ENCODE measurements at regions not wholly inside any gene's neighbourhood (a gene's known extent, or its start where the extent isn't known, plus 50 kb on each side); places are given as distances from the start of the nearest gene placed in this dataset.
"Not testable (repeated sequence)": the region's sequence is repeated elsewhere in the genome, so short reads cannot be mapped to it uniquely, and the experiment has no call there.

- DNase-seq = no peak
Observed at GRCh38 chr10:124159153-124159552, 65.8 kb upstream of the CHST15 start.

DNA sequence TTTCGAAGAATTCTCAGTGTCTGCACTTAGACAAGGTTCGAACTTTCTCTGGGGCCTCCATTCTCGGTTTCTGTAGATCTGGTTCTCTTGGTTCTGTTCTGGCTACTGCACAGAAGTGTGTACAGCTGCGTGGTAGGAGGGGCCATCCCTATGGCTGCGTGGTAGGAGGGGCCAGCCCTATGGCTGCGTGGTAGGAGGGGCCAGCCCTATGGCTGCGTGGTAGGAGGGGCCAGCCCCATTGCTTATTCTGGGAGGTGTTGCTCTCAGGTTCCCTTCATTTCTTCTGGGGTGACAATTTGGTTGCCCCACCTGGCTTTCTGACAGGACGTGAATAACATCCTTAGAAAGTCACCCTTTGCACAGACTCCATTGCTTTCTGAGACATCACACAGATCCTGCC, 65.2 kb upstream of the CHST15 start:
- DNase-seq = no peak

GRCh38 chr10:124157271-124157681, 63.9 kb upstream of the CHST15 start:
- no peak for DNase-seq

DNA sequence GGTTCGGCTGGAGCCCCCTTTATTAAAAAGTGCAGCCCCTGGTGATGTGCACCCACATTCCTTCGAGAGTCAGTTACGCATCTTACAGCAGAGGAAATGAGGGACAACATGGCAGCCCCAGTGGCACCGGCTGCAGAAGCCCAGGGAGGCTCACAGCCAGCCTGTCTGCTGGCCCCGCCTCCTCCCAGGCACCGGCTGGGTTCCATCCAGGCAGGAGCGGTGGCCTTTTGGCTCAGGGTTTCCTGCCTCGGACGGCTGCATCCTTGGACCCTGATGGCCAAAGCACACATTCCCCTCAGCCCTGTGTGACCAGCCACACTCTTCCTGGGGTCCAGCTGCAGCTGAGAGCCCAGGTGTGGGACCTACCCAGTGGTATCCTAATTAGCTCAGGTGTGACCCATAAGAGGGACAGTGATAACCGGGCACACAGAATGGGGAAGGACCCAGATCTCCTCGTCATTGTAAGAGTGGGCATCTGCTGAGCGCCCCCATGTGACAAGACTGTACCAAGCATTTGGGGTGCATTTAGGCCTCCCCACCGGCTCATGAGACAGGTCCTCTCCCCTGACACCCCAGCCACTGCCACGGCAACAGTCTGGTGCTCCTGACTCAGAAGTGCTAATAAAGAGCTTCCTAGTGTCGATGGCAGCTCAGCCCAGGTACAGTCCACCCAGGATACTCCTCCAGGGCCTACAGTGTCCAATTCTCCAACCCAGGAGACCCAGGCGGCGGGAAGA, 63.3 kb upstream of the CHST15 start:
- no peak for DNase-seq

- no peak for DNase-seq
Observed at GRCh38 chr10:124155781-124156435, 62.5 kb upstream of the CHST15 start.

- peak; percentile 41 for DNase-seq
Observed at GRCh38 chr10:124153023-124153826, 59.8 kb upstream of the CHST15 start.

DNA sequence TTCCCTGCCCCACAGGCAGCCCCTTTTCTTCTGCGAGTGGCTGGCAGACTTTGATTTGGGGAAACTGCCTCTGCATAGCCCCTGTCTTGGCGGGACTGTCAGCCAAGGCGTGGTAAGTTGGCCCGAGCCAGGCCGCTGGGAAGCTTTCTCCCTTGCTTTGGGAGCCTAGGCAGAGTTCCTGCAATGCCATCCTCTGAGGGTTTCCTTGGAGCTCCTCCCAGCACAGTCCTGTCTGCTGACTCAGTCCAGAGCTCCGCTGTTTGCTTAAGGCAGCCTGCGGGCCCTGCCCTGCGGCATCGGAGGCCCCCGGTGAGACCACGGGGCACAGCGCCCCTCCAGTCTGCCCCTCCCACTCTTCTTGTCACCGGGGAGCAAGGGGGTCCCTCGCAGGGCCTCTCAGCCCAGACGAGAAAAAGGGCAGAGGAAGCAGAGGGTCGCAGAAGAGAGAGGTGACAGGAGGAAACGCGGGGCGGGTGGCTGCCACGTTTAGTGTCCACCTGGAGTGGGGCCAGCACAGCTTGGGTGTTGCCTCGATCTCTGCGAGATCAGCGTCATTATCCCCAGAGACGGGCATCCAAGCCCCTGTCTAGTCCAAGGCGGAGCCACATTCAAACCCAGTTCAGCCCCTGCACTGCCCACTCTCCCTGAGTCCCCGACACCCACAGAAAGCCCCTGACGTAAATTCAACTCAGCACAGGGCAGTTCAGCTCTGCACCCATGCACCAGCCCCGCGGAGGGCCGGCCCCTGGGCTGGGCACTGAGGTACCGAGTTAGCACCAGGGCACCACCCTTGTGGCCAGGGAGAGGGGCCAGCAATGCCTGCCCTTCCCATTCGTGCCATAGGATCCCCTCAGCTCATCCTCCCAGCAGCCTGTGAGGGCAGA, 59.0 kb upstream of the CHST15 start:
- no peak for DNase-seq

DNA sequence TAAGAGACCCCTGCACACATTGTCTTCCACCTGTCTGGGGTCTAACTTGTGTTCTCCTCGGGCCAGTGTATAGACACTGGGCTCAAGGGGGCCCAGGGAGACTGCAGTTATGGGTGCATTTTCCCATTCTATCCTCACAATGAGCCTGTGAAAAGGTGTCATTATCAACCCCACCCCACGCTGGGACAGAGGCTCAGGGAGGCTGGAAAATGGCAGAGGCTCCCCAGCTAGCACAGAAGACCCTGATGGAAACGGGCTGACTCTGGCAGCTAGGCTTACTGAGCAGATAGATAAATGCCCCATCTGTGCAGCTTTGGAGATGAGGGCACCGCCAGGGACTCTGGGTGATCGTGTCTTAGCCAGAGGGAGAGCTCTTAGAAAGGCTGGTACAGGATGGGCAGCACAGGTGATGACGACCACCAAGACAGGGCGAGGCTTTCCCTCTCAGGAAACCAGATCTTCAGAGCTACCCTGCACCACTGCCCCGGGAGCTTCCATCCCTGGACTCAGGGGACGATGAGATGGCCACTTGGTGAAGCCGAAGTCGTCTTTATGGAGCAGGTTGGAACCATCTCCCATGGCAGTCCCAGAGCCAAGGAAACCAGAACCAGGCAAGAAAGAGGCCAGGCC, 58.2 kb upstream of the CHST15 start:
- no peak for DNase-seq

- no peak for DNase-seq
Observed at GRCh38 chr10:124150807-124151417, 57.5 kb upstream of the CHST15 start.

GRCh38 chr10:124150189-124150806, 56.9 kb upstream of the CHST15 start:
- DNase-seq = no peak

DNA sequence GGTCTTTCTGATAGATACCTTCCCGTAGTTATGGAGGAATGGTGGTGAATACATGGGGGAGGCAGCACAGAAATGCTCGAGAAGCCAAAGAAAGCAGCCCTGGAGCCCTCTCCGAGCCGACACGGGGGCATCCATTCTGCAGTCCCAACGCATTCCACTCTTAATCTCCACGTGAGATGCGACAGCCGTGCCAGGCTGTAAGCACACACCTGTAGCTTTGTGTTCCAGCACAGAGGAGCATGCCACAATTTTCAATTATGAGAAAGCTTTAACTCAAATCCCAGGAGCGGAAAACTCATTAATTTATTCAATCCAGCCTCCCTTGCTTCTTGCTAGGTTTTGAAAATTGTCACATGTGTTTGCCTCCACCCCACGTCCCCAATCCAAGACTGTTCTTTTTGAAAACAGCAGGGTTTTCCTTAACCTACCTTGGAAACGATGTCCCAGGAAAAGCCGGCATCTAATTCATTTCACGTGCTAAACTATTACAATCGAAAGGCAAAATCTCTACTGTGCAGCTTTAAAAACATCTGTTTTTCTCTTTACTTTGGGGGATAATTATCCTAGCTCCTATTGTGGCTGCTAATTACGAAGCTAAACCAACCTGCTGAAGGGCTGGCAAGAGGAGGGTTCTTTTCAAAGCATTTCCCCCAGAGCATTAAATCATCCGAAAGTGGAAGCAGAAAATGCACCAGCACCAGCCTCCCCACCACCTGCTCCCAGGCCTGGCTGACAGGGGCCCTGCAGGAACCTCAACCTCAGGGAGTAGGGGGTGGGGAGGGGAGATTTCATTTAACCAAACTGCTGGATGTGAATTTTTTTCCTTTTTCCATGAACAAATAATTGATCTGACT, 56.0 kb upstream of the CHST15 start:
- peak; percentile 74 for DNase-seq

DNA sequence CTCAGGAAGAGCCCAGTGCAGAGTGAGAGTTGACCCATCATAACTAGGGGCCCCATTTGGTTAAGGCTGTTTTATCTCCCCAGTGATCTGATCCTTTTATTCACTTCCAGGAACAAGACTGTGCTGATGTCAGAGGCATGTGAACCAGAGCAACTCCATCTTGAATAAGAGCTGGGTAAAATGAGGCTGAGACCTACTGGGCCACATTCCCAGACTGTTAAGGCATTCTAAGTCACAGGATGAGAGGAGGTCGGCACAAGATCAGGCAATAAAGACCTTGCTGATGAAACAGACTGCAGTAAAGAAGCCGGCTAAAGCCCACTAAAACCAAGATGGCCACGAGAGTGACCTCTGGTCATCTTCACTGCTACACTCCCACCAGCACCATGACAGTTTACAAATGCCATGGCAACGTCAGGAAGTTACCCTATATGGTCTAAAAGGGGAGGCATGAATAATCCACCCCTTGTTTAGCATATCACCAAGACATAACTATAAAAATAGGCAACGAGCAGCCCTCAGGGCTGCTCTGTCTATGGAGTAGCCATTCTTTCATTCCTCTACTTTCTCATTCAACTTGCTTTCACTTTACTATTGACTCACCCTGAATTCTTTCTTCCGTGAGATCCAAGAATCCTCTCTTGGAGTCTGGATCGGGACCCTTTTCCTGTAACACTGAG, 55.3 kb upstream of the CHST15 start:
- DNase-seq = not testable (repeated sequence)

DNA sequence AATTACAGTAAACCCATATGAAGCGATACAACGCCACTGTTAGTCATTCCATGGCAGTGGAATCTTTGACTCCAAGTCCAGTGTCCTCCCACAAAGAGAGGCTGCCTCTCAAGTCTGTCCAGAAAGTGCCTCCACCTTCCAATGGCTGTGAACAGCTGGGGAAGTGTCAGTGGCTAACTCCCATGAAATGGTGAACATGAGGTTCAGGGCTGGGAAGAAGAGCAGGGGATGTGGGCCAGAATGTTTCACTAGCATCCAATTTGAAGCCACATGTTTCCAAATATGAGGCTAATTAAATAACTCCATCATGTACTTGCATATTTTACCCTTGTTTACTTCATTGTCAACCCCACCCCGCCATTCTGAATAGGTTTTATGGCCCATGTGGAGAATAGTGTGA, 53.1 kb upstream of the CHST15 start:
- no peak for DNase-seq

DNA sequence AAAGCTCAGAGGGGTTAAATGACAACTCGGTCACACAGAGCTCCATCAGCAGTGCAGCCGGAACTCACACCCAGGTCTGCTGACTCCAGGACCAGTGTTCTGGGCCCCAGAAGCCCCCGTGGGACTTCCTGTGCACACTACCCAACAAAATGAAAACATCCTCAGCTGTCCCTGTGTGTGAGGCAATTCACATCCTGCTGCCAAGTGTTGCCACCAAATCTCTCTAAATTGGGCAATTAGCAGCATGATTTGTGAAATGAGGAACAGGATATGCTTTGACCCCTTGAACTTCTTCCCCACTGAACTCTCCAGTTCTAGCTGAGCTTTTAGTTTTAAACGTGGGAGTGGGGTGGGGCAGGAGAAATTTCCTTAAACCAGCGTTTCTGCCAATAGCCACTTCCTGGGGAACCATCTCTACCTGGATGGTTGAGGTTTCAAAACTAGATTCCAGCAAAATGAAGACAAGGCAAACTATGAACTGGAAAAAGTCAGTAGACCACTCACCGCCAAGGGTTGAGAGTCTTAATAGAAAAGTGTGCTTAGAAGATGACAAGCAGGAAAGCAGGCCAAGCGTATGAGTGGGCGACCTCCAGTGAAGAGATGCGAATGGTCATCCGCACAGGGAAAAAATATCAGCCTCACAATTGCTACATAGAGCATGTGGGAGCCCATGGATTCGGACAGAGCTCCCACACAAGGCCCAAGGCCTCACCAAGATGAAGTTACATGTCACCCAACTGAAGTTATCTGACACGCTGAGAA, 51.9 kb upstream of the CHST15 start:
- DNase-seq = no peak

GRCh38 chr10:124144536-124144935, 51.1 kb upstream of the CHST15 start:
- DNase-seq = no peak

DNA sequence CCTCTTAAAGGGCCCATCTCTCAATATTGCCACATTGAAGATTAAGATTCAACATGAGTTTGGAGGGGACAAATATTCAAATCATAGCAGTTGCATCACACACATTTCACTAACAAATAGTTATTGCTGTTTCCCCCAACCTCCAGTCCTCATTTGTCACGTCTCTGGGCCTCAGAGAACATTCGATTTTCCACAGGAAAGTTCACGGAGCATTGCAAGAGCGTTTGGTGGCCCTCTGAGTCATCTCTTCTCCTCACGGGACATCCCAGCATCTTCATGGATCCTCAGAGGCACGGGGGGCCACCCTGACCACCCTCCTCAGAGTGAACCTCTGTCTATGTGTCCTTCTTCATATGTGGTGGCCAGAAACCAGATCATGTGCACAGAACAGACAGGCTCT, 50.3 kb upstream of the CHST15 start:
- no peak for DNase-seq

Measured in NCI-H2171 (cell line).